ENCODE measurements at regions not wholly inside any gene's neighbourhood (a gene's known extent, or its start where the extent isn't known, plus 50 kb on each side); places are given as distances from the start of the nearest gene placed in this dataset.
"Not testable (repeated sequence)": the region's sequence is repeated elsewhere in the genome, so short reads cannot be mapped to it uniquely, and the experiment has no call there.

DNA sequence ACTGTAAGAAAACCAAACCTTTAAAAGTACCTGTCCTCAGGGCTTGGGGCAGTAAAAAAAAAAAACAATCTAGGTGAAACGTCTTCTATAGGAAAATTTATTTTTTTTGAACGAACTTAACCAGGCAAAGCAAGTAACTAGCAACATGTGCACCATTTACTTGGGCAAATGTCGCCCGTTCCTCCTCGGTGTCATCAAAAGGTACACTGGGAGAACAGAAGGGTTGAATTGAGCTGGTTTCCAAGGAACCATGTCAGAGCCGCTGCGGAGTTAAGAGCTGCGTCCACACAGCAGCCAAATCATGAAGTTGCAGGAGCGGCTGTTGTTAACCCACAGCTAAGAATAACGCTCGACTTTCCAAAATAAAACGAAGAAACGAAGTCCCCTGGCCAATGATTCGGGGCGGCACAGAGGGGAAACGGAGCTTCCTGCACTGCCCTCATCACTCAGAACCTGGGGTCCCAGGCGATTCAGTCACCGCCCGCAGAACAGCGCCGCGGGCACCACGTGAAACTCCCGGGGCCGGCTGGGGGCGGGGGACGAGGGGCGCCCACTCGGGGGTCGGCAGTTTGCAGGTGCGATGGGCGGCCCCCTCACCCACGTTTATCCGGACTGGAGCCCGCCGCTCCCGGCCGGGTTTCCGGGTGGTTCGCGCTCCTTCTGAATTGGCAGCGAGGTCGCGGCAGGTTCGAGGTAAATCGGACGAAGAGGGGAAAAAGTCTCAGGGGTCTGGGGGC, 53.6 kb upstream of the PLGLB1 start:
- H3K4me1 ChIP-seq (ENCODE audit: insufficient read depth, low read length, severe bottlenecking); H3F3A ChIP-seq (ENCODE audit: insufficient read depth, low read length); H3K9me2 ChIP-seq (ENCODE audit: low read depth, low read length); H4K20me1 ChIP-seq (ENCODE audit: insufficient read depth, low read length); H3K79me2 ChIP-seq (ENCODE audit: insufficient read depth, low read length); H3K9me3 ChIP-seq (ENCODE audit: low read length); H3K27me3 ChIP-seq (ENCODE audit: insufficient read depth, low read length); H2AFZ ChIP-seq (ENCODE audit: low read length); H3K36me3 ChIP-seq (ENCODE audit: insufficient read depth, low read length): not testable (repeated sequence)
- H3K27ac ChIP-seq (ENCODE audit: low read depth, low read length, poor library complexity, severe bottlenecking): peak overlapping the region; percentile 40
- H3K4me2 ChIP-seq (ENCODE audit: low read length): peak overlapping the region; percentile 76
- H3K9ac ChIP-seq (ENCODE audit: low read length): peak overlapping the region; percentile 68
- peak overlapping the region; percentile 69 for H3K4me3 ChIP-seq (ENCODE audit: low read depth, low read length, poor library complexity, severe bottlenecking)

DNA sequence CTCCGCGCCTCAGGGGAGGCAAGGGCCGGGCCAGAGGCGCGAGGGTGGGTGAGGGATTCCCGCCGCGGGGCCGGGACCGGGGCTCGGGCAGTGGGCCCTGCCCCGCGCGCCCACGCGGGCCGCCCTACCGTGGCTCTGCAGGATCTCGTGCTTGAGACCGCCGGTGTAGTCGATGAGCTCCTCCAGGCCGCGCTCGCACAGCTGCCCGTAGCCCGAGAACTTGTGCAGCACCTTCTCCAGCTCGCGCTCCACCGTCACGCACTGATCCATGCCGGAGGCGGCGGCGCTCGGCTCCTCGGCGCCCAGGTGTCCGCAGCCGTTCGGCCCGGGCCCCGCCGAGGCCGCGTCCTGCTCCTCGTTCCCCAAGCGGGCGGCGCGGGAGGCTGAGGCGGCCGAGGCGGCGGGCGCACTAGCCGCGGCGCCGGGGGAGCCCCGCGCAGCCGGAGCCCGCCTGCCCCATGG, 54.2 kb upstream of the PLGLB1 start:
- peak overlapping the region; percentile 69 for H3K4me3 ChIP-seq (ENCODE audit: low read depth, low read length, poor library complexity, severe bottlenecking)
- not testable (repeated sequence) for H3K9me2 ChIP-seq (ENCODE audit: low read depth, low read length); H3K4me1 ChIP-seq (ENCODE audit: insufficient read depth, low read length, severe bottlenecking); H3F3A ChIP-seq (ENCODE audit: insufficient read depth, low read length); H3K79me2 ChIP-seq (ENCODE audit: insufficient read depth, low read length); H2AFZ ChIP-seq (ENCODE audit: low read length); H3K9me3 ChIP-seq (ENCODE audit: low read length); H3K27me3 ChIP-seq (ENCODE audit: insufficient read depth, low read length); H3K36me3 ChIP-seq (ENCODE audit: insufficient read depth, low read length); H4K20me1 ChIP-seq (ENCODE audit: insufficient read depth, low read length)
- H3K4me2 ChIP-seq (ENCODE audit: low read length): peak overlapping the region; percentile 76; the same call in 1 of the 2 replicates
- H3K9ac ChIP-seq (ENCODE audit: low read length): peak overlapping the region; percentile 68
- H3K27ac ChIP-seq (ENCODE audit: low read depth, low read length, poor library complexity, severe bottlenecking): peak overlapping the region; percentile 74

DNA sequence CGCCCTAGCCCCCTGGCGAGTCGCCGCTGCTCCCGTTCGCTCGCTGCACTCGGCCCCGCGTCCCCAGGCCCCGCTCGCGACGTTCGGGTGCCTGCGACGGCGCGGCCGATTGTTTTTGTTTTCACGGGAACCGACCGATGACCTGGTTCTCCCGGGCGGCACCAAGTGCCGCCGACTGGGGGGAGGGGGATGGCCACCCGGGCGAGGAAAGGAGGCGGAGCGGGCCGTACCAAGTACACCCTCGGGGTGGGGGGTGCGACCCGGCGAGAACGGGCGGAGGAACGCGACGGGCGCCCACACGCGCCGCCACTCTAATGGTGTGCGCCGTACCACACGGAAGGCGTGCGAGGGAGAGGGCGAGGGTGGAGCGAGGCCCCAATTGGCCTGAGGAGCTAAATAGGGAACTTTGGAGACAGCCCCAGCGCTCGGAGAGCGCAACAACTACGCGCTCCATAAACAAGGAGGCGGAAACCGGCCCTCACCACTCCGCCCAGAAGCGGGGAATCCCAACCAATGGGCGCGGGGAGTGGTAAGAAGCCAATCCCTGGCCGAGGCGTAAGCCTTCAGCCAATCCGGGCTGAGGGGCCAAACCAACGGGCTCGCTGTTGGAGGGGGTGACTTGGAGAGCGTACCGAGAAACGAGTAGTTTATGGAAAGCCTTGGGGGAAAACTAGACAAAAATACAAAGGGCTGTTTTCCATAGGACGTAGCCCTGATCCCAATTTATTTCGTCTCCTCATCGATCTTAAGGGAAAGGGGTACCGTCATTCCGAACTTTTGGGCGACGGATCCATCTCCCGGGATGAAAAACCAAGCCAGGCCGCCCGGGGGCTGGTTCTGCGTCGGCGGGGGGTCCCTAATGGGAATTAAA, 54.8 kb upstream of the PLGLB1 start:
- H3K9me3 ChIP-seq (ENCODE audit: low read length); H3K9me2 ChIP-seq (ENCODE audit: low read depth, low read length); H3K79me2 ChIP-seq (ENCODE audit: insufficient read depth, low read length); H3F3A ChIP-seq (ENCODE audit: insufficient read depth, low read length); H3K36me3 ChIP-seq (ENCODE audit: insufficient read depth, low read length); H2AFZ ChIP-seq (ENCODE audit: low read length); H3K27me3 ChIP-seq (ENCODE audit: insufficient read depth, low read length); H4K20me1 ChIP-seq (ENCODE audit: insufficient read depth, low read length); H3K4me1 ChIP-seq (ENCODE audit: insufficient read depth, low read length, severe bottlenecking): not testable (repeated sequence)
- Histone ChIP-seq H3K4me2 (ENCODE audit: low read length) (peak overlapping the region; percentile 69), H3K27ac (ENCODE audit: low read depth, low read length, poor library complexity, severe bottlenecking) (peak overlapping the region; percentile 74), H3K4me3 (ENCODE audit: low read depth, low read length, poor library complexity, severe bottlenecking) (peak overlapping the region; percentile 69), H3K9ac (ENCODE audit: low read length) (peak overlapping the region; percentile 68; the same call in 1 of the 2 replicates)

DNA sequence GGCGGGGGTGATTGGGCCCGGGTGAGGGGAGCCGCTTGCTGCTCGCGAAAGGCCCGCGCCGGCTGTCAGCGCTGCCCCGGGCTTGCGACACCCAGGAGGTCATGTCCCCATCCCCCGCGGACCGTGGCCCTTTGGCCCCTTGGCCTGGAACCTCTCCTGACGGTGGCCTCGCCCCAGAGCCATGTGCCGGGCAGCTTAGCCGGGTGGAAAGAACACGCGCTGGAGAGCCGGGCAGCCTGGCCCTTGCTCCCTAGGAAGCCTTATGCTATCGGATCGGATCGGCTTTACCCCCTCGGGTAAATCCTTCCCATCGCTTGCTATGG, 55.4 kb upstream of the PLGLB1 start:
- Histone ChIP-seq H3K9ac (ENCODE audit: low read length) (peak overlapping the region; percentile 68; the same call in 1 of the 2 replicates), H3K4me3 (ENCODE audit: low read depth, low read length, poor library complexity, severe bottlenecking) (peak overlapping the region; percentile 69), H3K4me2 (ENCODE audit: low read length) (peak overlapping the region; percentile 69), H3K27ac (ENCODE audit: low read depth, low read length, poor library complexity, severe bottlenecking) (peak overlapping the region; percentile 57)
- not testable (repeated sequence) for H3K9me2 ChIP-seq (ENCODE audit: low read depth, low read length); H3K36me3 ChIP-seq (ENCODE audit: insufficient read depth, low read length); H3K79me2 ChIP-seq (ENCODE audit: insufficient read depth, low read length); H3K4me1 ChIP-seq (ENCODE audit: insufficient read depth, low read length, severe bottlenecking); H3F3A ChIP-seq (ENCODE audit: insufficient read depth, low read length); H4K20me1 ChIP-seq (ENCODE audit: insufficient read depth, low read length); H2AFZ ChIP-seq (ENCODE audit: low read length); H3K9me3 ChIP-seq (ENCODE audit: low read length); H3K27me3 ChIP-seq (ENCODE audit: insufficient read depth, low read length)

DNA sequence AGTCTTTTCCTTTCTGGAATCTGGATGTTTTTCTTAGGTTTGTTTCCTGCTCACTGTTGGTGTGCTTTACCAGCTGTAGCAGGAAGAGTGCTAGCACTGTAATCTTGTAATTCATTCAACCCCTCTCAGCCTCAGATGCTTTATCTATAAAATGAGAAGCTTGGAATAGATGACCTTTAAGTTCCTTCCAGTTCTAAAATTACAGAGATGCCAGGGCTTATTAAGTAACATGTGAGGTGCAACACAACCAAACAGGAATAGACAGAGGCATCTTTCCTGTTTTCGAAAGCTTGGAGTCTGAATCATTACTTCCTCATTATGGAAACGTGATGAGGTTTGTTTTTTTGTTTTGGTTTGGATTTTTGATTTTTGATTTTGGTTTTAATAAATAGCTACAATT, 60.1 kb upstream of the PLGLB1 start:
- H3K9me2 ChIP-seq (ENCODE audit: low read depth, low read length); H3K27ac ChIP-seq (ENCODE audit: low read depth, low read length, poor library complexity, severe bottlenecking); H3F3A ChIP-seq (ENCODE audit: insufficient read depth, low read length); H4K20me1 ChIP-seq (ENCODE audit: insufficient read depth, low read length); H3K36me3 ChIP-seq (ENCODE audit: insufficient read depth, low read length); H3K27me3 ChIP-seq (ENCODE audit: insufficient read depth, low read length); H3K4me1 ChIP-seq (ENCODE audit: insufficient read depth, low read length, severe bottlenecking); H3K4me2 ChIP-seq (ENCODE audit: low read length); H2AFZ ChIP-seq (ENCODE audit: low read length); H3K9me3 ChIP-seq (ENCODE audit: low read length); H3K4me3 ChIP-seq (ENCODE audit: low read depth, low read length, poor library complexity, severe bottlenecking); H3K9ac ChIP-seq (ENCODE audit: low read length); H3K79me2 ChIP-seq (ENCODE audit: insufficient read depth, low read length): not testable (repeated sequence)

DNA sequence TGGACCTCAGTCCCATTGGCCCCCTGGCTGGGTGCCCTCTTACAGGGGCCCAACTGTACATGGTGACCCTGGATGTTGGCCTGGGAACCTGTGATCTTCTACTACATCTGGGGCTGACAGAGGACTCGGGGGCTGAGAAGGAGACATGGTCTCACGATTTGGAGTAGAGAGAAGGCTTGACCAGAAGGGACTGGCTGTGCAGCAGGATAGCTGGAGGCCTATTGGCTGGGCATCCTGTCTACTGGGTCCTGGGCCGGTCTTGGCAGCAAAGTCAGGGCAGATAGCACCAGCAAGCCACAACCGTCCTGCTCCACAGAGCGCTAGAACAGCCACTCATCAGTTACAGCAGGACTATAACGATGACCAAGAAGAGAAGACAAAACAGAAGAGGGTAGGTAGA, 66.4 kb upstream of the PLGLB1 start:
- not testable (repeated sequence) for H3K4me2 ChIP-seq (ENCODE audit: low read length); H3K36me3 ChIP-seq (ENCODE audit: insufficient read depth, low read length); H3K4me1 ChIP-seq (ENCODE audit: insufficient read depth, low read length, severe bottlenecking); H3K27ac ChIP-seq (ENCODE audit: low read depth, low read length, poor library complexity, severe bottlenecking); H2AFZ ChIP-seq (ENCODE audit: low read length); H3K79me2 ChIP-seq (ENCODE audit: insufficient read depth, low read length); H3K9me2 ChIP-seq (ENCODE audit: low read depth, low read length); H3K27me3 ChIP-seq (ENCODE audit: insufficient read depth, low read length); H4K20me1 ChIP-seq (ENCODE audit: insufficient read depth, low read length); H3K9ac ChIP-seq (ENCODE audit: low read length); H3K9me3 ChIP-seq (ENCODE audit: low read length); H3K4me3 ChIP-seq (ENCODE audit: low read depth, low read length, poor library complexity, severe bottlenecking); H3F3A ChIP-seq (ENCODE audit: insufficient read depth, low read length)

DNA sequence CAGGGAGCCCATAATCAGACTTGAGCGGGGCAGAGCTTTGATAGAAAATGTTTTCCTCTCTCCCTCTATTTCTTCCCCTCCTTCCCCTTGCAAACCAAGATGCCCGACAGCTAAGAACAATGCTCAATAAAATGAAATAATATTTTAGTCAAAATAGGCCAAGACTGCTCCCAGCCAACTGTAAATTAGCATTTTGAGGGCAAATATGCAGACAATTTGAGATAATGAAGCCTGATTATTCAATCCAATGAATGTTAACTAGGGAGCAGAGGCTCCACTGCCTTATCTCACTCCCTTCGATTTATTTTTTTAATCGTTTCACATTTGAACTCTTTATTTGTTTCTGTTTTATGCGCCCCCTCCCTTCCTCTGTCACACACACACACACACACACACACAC, 67.8 kb upstream of the PLGLB1 start:
- H3K27ac ChIP-seq (ENCODE audit: low read depth, low read length, poor library complexity, severe bottlenecking); H3K4me1 ChIP-seq (ENCODE audit: insufficient read depth, low read length, severe bottlenecking); H2AFZ ChIP-seq (ENCODE audit: low read length); H3K79me2 ChIP-seq (ENCODE audit: insufficient read depth, low read length); H3F3A ChIP-seq (ENCODE audit: insufficient read depth, low read length); H3K9me2 ChIP-seq (ENCODE audit: low read depth, low read length); H3K36me3 ChIP-seq (ENCODE audit: insufficient read depth, low read length); H3K9ac ChIP-seq (ENCODE audit: low read length); H3K27me3 ChIP-seq (ENCODE audit: insufficient read depth, low read length); H3K4me3 ChIP-seq (ENCODE audit: low read depth, low read length, poor library complexity, severe bottlenecking); H3K4me2 ChIP-seq (ENCODE audit: low read length); H4K20me1 ChIP-seq (ENCODE audit: insufficient read depth, low read length); H3K9me3 ChIP-seq (ENCODE audit: low read length): not testable (repeated sequence)
